GM23338 (cell line): ENCODE measurements at regions not wholly inside any gene's neighbourhood (a gene's known extent, or its start where the extent isn't known, plus 50 kb on each side); places are given as distances from the start of the nearest gene placed in this dataset.

ENCODE experiments used
- ATAC-seq: fragments of 200-7000 bp; cut with Tn5 transposase; 3 replicates; pipeline ENCODE4 v1.9.1; 2020
- DNase-seq: peaks from one replicate; pipeline ENCODE4 v3.0.0-alpha.2; 2015; ENCODE audit warnings: low spot score
- H2AFZ ChIP-seq: fragments of 200-600 bp; sonication (generic); 2 replicates; pipeline ENCODE4 v1.8.0; 2016; ENCODE audit warnings: antibody characterized with exemption, mild to moderate bottlenecking, moderate library complexity
- H3F3A ChIP-seq: fragments of 200-600 bp; sonication (generic); replicated peaks from 2 replicates; pipeline ENCODE4 v1.8.0; 2017; ENCODE audit warnings: antibody characterized with exemption, mixed run types, low read depth
- H3K27ac ChIP-seq: fragments of 200-600 bp; sonication (generic); 2 replicates; pipeline ENCODE4 v1.6.1; 2016; ENCODE audit warnings: low read depth
- H3K27me3 ChIP-seq: fragments of 200-600 bp; sonication (generic); 2 replicates; pipeline ENCODE4 v1.8.0; 2016; ENCODE audit warnings: mild to moderate bottlenecking, mixed run types, moderate library complexity; ENCODE audit not compliant: insufficient read depth
- H3K36me3 ChIP-seq: fragments of 200-600 bp; sonication (generic); 2 replicates; pipeline ENCODE4 v1.8.0; 2016; ENCODE audit warnings: mild to moderate bottlenecking; ENCODE audit not compliant: insufficient read depth
- H3K4me1 ChIP-seq: fragments of 200-600 bp; sonication (generic); 2 replicates; pipeline ENCODE4 v1.8.0; 2016; ENCODE audit warnings: mild to moderate bottlenecking, moderate library complexity; ENCODE audit not compliant: insufficient read depth
- H3K4me2 ChIP-seq: fragments of 200-600 bp; sonication (generic); 2 replicates; pipeline ENCODE4 v1.7.1; 2017; ENCODE audit warnings: mixed run types
- H3K4me3 ChIP-seq: fragments of 200-600 bp; sonication (generic); 2 replicates; pipeline ENCODE4 v1.6.1; 2016; ENCODE audit warnings: mixed run types
- H3K79me2 ChIP-seq: fragments of 200-600 bp; sonication (generic); replicated peaks from 2 replicates; pipeline ENCODE4 v1.8.0; 2017; ENCODE audit warnings: mild to moderate bottlenecking; ENCODE audit not compliant: insufficient read depth
- H3K9me2 ChIP-seq: fragments of 200-600 bp; sonication (generic); 2 replicates; pipeline ENCODE4 v1.8.0; 2017; ENCODE audit not compliant: insufficient read depth
- H4K20me1 ChIP-seq: fragments of 200-600 bp; sonication (generic); replicated peaks from 2 replicates; pipeline ENCODE4 v1.8.0; 2017; ENCODE audit warnings: mild to moderate bottlenecking; ENCODE audit not compliant: insufficient read depth
- H3K27ac Mint-ChIP-seq: 2 replicates; pipeline ENCODE4 v1.8.0; 2020; ENCODE audit warnings: inconsistent platforms, mild to moderate bottlenecking, moderate library complexity, mixed read lengths
- H3K27me3 Mint-ChIP-seq: 3 replicates; pipeline ENCODE4 v1.8.0; 2022; ENCODE audit warnings: low read depth, mild to moderate bottlenecking, moderate library complexity, mixed read lengths, inconsistent platforms; ENCODE audit not compliant: insufficient read depth, poor library complexity
- H3K36me3 Mint-ChIP-seq: 3 replicates; pipeline ENCODE4 v1.8.0; 2021; ENCODE audit warnings: low read depth, mild to moderate bottlenecking, inconsistent platforms, moderate library complexity, mixed read lengths
- H3K4me1 Mint-ChIP-seq: 3 replicates; pipeline ENCODE4 v1.8.0; 2020; ENCODE audit warnings: mild to moderate bottlenecking, inconsistent platforms, mixed read lengths
- H3K4me3 Mint-ChIP-seq: 3 replicates; pipeline ENCODE4 v1.8.0; 2021; ENCODE audit warnings: moderate library complexity, mild to moderate bottlenecking, inconsistent platforms, mixed read lengths
- H3K9me3 Mint-ChIP-seq: 3 replicates; pipeline ENCODE4 v1.8.0; 2020; ENCODE audit warnings: moderate library complexity, mild to moderate bottlenecking, inconsistent platforms, mixed read lengths
- EZH2 ChIP-seq: fragments of 200-600 bp; sonication (generic); IDR thresholded peaks from one replicate; pipeline ENCODE4 v1.8.0; 2017; ENCODE audit warnings: antibody characterized with exemption, mild to moderate bottlenecking, low read depth; ENCODE audit not compliant: unreplicated experiment
- EZH2phosphoT487 ChIP-seq: fragments of 200-600 bp; sonication (generic); IDR thresholded peaks from one replicate; pipeline ENCODE4 v1.8.1; 2018; ENCODE audit warnings: antibody characterized with exemption; ENCODE audit not compliant: unreplicated experiment
- JUNB ChIP-seq: IDR thresholded peaks from one replicate; pipeline ENCODE4 v1.6.1; 2016; ENCODE audit warnings: antibody characterized with exemption; ENCODE audit not compliant: unreplicated experiment
- STAT1 ChIP-seq: IDR thresholded peaks from one replicate; pipeline ENCODE4 v1.6.1; 2016; ENCODE audit warnings: antibody characterized with exemption; ENCODE audit not compliant: unreplicated experiment
- ZNF331 ChIP-seq: fragments of 250-450 bp; sonication (Bioruptor Pico); IDR thresholded peaks from 2 replicates; pipeline ENCODE4 v1.5.0; 2020; ENCODE audit warnings: low read depth, mild to moderate bottlenecking, moderate library complexity
- TF ChIP-seq, protein P1 (sequence below): fragments of 250-450 bp; sonication (Bioruptor Pico); IDR thresholded peaks from 2 replicates; pipeline ENCODE4 v1.5.0; 2020; ENCODE audit warnings: mild to moderate bottlenecking, moderate library complexity

- TF ChIP-seq, protein P1, sequence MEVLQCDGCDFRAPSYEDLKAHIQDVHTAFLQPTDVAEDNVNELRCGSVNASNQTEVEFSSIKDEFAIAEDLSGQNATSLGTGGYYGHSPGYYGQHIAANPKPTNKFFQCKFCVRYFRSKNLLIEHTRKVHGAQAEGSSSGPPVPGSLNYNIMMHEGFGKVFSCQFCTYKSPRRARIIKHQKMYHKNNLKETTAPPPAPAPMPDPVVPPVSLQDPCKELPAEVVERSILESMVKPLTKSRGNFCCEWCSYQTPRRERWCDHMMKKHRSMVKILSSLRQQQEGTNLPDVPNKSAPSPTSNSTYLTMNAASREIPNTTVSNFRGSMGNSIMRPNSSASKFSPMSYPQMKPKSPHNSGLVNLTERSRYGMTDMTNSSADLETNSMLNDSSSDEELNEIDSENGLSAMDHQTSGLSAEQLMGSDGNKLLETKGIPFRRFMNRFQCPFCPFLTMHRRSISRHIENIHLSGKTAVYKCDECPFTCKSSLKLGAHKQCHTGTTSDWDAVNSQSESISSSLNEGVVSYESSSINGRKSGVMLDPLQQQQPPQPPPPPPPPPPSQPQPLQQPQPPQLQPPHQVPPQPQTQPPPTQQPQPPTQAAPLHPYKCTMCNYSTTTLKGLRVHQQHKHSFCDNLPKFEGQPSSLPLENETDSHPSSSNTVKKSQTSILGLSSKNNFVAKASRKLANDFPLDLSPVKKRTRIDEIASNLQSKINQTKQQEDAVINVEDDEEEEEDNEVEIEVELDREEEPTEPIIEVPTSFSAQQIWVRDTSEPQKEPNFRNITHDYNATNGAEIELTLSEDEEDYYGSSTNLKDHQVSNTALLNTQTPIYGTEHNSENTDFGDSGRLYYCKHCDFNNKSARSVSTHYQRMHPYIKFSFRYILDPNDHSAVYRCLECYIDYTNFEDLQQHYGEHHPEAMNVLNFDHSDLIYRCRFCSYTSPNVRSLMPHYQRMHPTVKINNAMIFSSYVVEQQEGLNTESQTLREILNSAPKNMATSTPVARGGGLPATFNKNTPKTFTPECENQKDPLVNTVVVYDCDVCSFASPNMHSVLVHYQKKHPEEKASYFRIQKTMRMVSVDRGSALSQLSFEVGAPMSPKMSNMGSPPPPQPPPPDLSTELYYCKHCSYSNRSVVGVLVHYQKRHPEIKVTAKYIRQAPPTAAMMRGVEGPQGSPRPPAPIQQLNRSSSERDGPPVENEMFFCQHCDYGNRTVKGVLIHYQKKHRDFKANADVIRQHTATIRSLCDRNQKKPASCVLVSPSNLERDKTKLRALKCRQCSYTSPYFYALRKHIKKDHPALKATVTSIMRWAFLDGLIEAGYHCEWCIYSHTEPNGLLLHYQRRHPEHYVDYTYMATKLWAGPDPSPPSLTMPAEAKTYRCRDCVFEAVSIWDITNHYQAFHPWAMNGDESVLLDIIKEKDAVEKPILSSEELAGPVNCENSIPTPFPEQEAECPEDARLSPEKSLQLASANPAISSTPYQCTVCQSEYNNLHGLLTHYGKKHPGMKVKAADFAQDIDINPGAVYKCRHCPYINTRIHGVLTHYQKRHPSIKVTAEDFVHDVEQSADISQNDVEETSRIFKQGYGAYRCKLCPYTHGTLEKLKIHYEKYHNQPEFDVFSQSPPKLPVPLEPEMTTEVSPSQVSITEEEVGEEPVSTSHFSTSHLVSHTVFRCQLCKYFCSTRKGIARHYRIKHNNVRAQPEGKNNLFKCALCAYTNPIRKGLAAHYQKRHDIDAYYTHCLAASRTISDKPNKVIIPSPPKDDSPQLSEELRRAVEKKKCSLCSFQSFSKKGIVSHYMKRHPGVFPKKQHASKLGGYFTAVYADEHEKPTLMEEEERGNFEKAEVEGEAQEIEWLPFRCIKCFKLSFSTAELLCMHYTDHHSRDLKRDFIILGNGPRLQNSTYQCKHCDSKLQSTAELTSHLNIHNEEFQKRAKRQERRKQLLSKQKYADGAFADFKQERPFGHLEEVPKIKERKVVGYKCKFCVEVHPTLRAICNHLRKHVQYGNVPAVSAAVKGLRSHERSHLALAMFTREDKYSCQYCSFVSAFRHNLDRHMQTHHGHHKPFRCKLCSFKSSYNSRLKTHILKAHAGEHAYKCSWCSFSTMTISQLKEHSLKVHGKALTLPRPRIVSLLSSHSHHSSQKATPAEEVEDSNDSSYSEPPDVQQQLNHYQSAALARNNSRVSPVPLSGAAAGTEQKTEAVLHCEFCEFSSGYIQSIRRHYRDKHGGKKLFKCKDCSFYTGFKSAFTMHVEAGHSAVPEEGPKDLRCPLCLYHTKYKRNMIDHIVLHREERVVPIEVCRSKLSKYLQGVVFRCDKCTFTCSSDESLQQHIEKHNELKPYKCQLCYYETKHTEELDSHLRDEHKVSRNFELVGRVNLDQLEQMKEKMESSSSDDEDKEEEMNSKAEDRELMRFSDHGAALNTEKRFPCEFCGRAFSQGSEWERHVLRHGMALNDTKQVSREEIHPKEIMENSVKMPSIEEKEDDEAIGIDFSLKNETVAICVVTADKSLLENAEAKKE: no peak
Measured at GRCh38 chr10:43845121-43845520, 196.4 kb upstream of the ZNF32 start (continued).

DNA sequence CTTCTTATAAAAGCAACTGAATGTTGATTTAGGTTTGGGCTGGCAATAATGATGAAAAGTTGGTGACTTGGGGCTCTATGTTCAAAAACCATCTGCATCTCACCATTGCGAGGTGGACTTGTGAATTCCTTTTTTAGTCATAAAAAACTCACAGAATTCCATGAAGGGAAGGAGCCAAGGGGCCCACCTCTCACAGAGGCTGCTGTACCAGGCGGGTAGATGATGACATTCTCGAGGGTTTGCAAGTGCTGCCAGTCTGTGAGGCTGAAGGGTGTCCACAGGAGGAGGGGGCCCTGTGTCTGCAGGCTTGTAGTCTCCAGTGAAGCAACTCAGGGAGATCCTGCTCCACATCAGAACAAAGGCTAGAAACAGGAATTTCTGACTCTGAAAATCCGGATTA lies 195.5 kb upstream of the ZNF32 start:
- Histone ChIP-seq H3F3A (no peaks in the 10 kb centered on the region), H2AFZ (no peak overlapping the region), H4K20me1 (no peaks in the 10 kb centered on the region), H3K9me2 (no peaks in the 10 kb centered on the region), H3K36me3 (no peaks in the 10 kb centered on the region), H3K79me2 (no peaks in the 10 kb centered on the region), H3K4me2 (no peak overlapping the region), H3K27ac (no peak overlapping the region), H3K27me3 (no peaks in the 10 kb centered on the region), H3K4me1 (no peaks in the 10 kb centered on the region), H3K4me3 (no peak overlapping the region)
- H3K36me3 Mint-ChIP-seq: no peaks in the 10 kb centered on the region
- ATAC-seq (no peak), DNase-seq (no peak)
- H3K9me3 Mint-ChIP-seq: peaks cover 3% of the 10 kb centered on the region; the same call in 1 of the 3 replicates
- H3K27ac Mint-ChIP-seq: no peak overlapping the region
- no peak overlapping the region for H3K4me3 Mint-ChIP-seq
- peaks cover 14% of the 10 kb centered on the region for H3K4me1 Mint-ChIP-seq
- peaks cover 10% of the 10 kb centered on the region for H3K27me3 Mint-ChIP-seq
- TF ChIP-seq EZH2: no peak
- TF ChIP-seq STAT1: no peak
- TF ChIP-seq EZH2phosphoT487: no peak
- TF ChIP-seq JUNB: no peak
- TF ChIP-seq, protein P1: no peak
- no peak for TF ChIP-seq ZNF331 (CRISPR knock-in tag)
